ENCODE measurements at regions not wholly inside any gene's neighbourhood (a gene's known extent, or its start where the extent isn't known, plus 50 kb on each side); places are given as distances from the start of the nearest gene placed in this dataset.
A peak's percentile ranks its signal among the peaks of the same experiment; 100 is the strongest.

- no peak for TF ChIP-seq E2F4 (IDR thresholded peaks at IDR 0.05; ENCODE audit: low read depth, low read length)
- no peak for TF ChIP-seq ZNF592 (IDR thresholded peaks at IDR 0.05)
- TF ChIP-seq HDAC2 (IDR thresholded peaks at IDR 0.05): no peak
- no peak for TF ChIP-seq CEBPZ (IDR thresholded peaks at IDR 0.05; ENCODE audit: low read depth, low read length)
- peak; percentile 88 for TF ChIP-seq ZBED1 (IDR thresholded peaks at IDR 0.05; ENCODE audit: borderline replicate concordance)
- no peak for TF ChIP-seq PAX8 (IDR thresholded peaks at IDR 0.05)
- no peak; the same call in 1 of the 2 replicates for TF ChIP-seq TARDBP (IDR thresholded peaks at IDR 0.05; ENCODE audit: borderline replicate concordance)
- peak; percentile 53 for TF ChIP-seq YY1 (IDR thresholded peaks at IDR 0.05; ENCODE audit: low read depth, low read length)
- peak; percentile 88 for TF ChIP-seq DPF2 (IDR thresholded peaks at IDR 0.05)
- no peak for TF ChIP-seq EZH2 (IDR thresholded peaks at IDR 0.05; ENCODE audit: borderline replicate concordance, control insufficient read depth, low read depth, low read length)
- no peak for TF ChIP-seq FOS (IDR thresholded peaks at IDR 0.05; ENCODE audit: borderline replicate concordance, extremely low read depth, insufficient read length)
- TF ChIP-seq GATAD2B (conservative IDR thresholded peaks at IDR 0.05; ENCODE audit: low read depth): peak; percentile 70; the same call in 1 of the 2 replicates
- peak; percentile 94 for TF ChIP-seq IRF4 (IDR thresholded peaks at IDR 0.05; ENCODE audit: low read depth, low read length)
- no peak for TF ChIP-seq POLR2AphosphoS2 (IDR thresholded peaks at IDR 0.05; ENCODE audit: low read depth, low read length)
- TF ChIP-seq, protein P1, sequence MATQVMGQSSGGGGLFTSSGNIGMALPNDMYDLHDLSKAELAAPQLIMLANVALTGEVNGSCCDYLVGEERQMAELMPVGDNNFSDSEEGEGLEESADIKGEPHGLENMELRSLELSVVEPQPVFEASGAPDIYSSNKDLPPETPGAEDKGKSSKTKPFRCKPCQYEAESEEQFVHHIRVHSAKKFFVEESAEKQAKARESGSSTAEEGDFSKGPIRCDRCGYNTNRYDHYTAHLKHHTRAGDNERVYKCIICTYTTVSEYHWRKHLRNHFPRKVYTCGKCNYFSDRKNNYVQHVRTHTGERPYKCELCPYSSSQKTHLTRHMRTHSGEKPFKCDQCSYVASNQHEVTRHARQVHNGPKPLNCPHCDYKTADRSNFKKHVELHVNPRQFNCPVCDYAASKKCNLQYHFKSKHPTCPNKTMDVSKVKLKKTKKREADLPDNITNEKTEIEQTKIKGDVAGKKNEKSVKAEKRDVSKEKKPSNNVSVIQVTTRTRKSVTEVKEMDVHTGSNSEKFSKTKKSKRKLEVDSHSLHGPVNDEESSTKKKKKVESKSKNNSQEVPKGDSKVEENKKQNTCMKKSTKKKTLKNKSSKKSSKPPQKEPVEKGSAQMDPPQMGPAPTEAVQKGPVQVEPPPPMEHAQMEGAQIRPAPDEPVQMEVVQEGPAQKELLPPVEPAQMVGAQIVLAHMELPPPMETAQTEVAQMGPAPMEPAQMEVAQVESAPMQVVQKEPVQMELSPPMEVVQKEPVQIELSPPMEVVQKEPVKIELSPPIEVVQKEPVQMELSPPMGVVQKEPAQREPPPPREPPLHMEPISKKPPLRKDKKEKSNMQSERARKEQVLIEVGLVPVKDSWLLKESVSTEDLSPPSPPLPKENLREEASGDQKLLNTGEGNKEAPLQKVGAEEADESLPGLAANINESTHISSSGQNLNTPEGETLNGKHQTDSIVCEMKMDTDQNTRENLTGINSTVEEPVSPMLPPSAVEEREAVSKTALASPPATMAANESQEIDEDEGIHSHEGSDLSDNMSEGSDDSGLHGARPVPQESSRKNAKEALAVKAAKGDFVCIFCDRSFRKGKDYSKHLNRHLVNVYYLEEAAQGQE (IDR thresholded peaks at IDR 0.05; ENCODE audit: low read depth, low read length): no peak
- TF ChIP-seq RAD51 (IDR thresholded peaks at IDR 0.05): no peak
Measured at GRCh38 chr15:70486451-70487386, 276.6 kb downstream of the UACA start (continued).
